ENCODE measurements at regions not wholly inside any gene's neighbourhood (a gene's known extent, or its start where the extent isn't known, plus 50 kb on each side); places are given as distances from the start of the nearest gene placed in this dataset.

- no peak for DNase-seq (ENCODE audit: low read depth)
Observed at GRCh38 chr4:43243433-43244116, 351.1 kb downstream of the GRXCR1 start.

GRCh38 chr4:43244688-43245382, 352.3 kb downstream of the GRXCR1 start:
- no peak for DNase-seq (ENCODE audit: low read depth)

DNA sequence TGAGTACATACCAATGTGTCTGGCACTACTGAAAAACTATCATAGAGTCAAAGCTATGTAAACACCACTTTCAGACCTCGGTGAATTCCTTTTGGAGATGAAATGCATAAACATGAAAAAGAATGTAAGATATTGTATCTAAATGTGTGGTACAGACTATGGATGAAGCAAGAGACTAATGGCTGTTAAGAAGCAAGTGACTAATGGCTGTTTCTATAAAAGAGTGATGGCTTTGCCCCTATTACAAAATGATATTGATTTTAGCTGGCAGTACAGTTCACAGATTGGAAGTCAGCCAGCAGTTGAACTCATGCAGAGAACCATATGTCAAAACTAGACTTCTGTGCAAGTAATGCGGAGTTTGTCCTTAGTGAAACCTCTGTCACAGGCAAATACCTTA, 359.3 kb downstream of the GRXCR1 start:
- DNase-seq (ENCODE audit: low read depth), result peak; percentile 13

DNA sequence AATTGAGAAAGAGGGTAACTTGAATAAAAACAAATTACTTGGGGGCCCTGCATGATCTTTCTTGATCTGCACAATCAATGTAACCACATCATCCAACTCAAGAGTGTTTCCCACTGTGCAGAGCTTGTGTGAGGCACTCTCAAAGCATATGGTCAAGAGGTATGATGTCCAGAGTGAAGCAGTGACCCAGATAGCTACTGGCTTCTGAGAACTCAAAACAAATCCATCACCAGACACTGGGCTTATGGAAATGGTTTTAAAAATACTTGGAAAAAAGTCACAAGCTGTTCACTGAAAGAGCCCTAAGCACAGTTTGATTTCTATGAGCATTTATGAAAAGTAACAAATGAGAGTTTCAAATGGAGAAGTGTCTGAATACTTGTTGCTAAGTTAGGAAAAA, 361.0 kb downstream of the GRXCR1 start:
- DNase-seq (ENCODE audit: low read depth), result no peak

DNA sequence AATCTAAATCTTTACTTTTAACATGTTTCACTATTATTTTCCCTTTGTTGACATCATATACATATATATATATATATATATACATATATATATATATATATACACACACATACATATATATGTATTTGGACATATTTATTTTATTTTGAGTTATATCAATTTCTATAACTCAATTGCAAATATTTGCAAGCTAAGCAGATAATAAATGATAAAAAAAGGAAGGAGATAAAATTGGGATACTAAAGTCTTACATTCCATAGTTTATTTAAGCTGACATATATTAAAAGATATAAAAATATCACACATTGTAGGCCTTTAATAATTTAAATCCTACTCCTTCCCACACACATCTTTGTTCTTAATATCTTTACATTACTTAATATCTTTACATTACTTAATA, 372.2 kb downstream of the GRXCR1 start:
- DNase-seq (ENCODE audit: low read depth), result no peak

- DNase-seq (ENCODE audit: low read depth), result no peak
Observed at GRCh38 chr4:43271946-43272345, 379.4 kb downstream of the GRXCR1 start.

DNA sequence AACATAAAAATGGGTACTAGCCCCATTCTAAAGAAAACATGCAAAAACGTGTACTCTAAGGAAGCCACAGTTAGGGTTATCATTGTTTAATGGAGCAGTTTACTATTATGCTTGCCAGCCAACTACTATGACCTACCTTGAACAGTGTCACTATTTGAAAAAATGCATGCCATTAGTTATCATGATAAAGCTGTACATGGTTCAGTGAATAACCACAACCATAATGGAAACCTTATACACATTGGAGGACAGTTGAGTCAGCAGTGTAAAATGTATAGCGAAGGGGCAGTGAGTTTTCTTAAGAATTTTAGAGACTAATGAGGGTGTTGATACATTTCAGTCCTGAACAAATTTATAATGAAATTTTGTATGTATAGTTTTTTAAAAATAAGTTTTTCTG, 381.9 kb downstream of the GRXCR1 start:
- DNase-seq (ENCODE audit: low read depth), result no peak

GRCh38 chr4:43275779-43276178, 383.3 kb downstream of the GRXCR1 start:
- DNase-seq (ENCODE audit: low read depth), result no peak

DNA sequence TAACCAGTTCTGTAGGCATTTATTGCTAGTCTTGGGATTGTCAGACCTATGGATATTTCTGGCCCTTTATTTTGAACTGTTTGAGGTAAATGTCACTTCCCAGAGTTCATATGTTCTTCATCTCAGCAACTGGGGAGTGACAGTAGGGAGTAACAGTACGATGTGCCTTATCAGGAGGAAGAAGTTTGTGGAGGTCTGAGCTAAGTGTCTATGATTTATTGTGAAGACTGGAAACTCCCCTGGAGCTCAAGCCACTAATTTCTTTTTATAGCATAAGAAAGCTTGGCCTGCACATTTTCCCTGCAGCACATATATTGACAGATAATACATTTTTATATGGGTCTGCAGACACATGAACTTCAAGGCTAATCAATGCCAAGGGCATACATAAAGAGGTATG, 383.8 kb downstream of the GRXCR1 start:
- DNase-seq (ENCODE audit: low read depth), result no peak

DNA sequence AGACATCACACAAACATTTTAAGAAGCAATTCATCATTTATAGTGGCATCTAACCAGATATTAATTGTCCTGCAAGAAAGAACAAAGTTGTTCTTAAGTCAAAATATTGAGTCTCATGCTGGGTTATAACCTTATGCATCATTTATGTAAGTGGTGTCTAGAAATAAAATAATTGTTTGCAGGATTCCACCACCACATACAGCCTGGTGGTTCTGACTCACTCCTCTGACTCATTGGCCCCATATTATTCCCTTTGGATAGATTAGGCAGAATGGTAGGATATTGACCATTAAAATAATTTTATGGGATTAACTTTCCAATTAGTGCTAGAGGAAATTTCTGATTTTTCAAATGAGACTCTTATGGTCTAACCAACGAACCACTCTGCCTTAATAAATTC, 384.5 kb downstream of the GRXCR1 start:
- DNase-seq (ENCODE audit: low read depth), result no peak

DNA sequence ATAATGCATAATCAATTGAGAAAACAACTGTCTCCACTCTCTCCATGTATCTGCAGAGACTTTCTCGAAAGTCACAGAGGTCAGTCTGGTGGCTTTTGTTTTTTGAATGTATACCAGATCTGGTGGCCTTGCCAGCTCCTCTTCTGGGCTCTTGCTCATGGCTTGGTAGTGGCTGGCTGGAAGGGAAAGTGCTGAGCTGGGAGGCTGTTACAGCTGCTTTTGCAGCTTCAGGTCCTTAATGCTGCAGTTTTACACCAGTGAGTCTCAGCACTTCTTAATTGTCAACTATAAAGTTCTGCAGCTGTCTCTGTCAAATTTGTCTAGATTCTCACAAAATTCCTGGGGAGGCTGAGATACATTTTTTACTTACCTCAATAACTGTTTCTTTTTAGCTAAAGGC, 390.0 kb downstream of the GRXCR1 start:
- DNase-seq (ENCODE audit: low read depth), result no peak

- DNase-seq (ENCODE audit: low read depth), result no peak
Observed at GRCh38 chr4:43286137-43286536, 393.6 kb downstream of the GRXCR1 start.

- no peak for DNase-seq (ENCODE audit: low read depth)
Observed at GRCh38 chr4:43296946-43297528, 404.5 kb downstream of the GRXCR1 start.

- peak; percentile 4 for DNase-seq (ENCODE audit: low read depth)
Observed at GRCh38 chr4:43316813-43317212, 424.3 kb downstream of the GRXCR1 start.

DNA sequence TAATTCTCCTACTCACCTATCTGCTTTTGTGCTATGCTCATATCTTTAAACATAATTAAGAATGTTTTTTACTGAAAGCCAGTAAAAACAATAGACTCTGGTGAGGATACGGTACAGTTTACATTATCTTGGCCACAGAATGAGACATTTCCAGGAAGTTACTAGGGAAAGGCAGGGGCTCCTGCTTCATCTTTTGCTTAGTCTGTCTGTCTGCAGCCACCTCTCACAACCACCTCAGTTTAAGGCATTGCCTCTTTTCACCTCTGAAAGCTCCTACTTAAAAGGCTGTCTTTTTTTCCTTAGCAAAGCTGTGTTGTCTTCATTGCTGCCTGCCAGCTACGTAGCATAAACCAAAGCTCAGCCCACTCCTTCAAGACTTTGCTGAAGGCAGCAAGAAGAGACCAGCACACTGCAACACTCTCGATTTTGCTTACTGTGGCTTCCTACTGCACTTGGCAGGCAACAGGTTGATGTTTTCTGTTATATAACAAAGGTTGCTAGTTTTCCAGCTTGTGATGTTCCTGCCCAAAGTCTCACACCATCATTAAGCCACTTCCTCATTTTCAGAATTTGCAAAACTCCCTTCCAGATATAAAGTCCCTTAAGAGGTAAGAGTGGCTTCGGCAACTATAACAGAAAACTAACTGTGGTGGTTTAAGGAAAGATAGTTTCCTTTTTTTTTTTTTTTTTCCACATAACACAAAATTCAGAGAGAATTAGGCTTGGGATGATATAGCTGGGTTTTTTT, 432.9 kb downstream of the GRXCR1 start:
- no peak for DNase-seq (ENCODE audit: low read depth)

DNA sequence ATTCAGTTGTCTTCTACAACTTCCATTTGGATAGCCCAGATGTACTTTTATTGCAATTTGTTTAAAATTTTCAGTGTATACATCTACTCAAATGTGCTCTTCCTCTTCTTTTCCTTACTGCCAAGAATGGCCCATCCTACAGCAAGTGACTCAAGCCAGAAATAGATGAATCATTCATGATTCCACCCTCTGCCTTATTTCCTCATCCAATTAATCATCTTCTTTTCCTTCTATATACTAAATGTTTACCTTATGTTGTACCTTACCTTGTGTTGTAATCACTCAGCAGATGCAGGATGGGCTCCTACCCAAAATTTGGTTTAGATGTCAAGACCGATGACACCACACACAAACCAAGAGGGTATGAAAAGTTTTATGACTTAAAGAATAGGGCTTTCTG, 437.8 kb downstream of the GRXCR1 start:
- peak; percentile 14 for DNase-seq (ENCODE audit: low read depth)

GRCh38 chr4:43331226-43332051, 438.9 kb downstream of the GRXCR1 start:
- peak; percentile 1 for DNase-seq (ENCODE audit: low read depth)

- no peak for DNase-seq (ENCODE audit: low read depth)
Observed at GRCh38 chr4:43332052-43332425, 439.5 kb downstream of the GRXCR1 start.

DNA sequence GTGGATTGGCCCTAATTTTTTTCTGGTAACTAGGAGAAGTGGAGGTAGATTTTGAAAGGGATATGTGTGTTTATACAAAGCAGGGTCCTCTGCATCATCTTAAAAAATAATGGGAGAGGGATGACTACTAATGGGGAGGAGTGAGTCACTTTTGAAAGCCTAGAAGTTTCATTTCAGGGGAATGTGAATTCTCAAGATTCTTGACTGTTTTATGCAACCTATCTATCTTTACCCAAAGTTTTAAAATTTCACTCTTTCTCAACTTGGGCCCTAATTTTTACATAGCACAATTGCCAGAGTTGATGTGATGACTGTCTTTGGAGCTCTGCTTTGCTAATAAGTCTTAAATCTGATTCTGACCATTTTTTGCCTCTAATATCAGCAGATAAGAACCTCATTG, 445.2 kb downstream of the GRXCR1 start:
- DNase-seq (ENCODE audit: low read depth), result peak; percentile 1

DNA sequence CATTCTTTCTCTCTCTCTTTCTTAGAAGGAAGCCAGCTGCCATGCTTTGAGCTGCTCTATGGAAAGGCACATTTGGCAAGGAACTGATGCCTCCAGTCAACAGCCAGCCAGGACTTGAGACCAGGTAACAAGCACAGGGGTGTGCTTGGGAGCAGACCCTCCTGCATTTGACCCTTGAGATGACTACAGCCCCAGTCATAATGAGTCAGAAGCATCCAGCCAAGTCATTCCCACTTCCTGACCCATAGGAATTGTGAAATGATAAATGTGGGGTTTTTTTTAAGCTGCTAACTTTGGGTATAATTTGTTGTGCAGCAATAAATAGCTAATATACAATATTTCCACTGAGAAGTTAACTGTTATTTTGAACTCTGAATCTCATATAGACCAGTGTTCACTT, 446.9 kb downstream of the GRXCR1 start:
- peak; percentile 9 for DNase-seq (ENCODE audit: low read depth)

GRCh38 chr4:43341741-43342140, 449.2 kb downstream of the GRXCR1 start:
- DNase-seq (ENCODE audit: low read depth), result no peak

- no peak for DNase-seq (ENCODE audit: low read depth)
Observed at GRCh38 chr4:43343298-43343697, 450.8 kb downstream of the GRXCR1 start.
